GM23338 (cell line): ENCODE measurements at regions not wholly inside any gene's neighbourhood (a gene's known extent, or its start where the extent isn't known, plus 50 kb on each side); places are given as distances from the start of the nearest gene placed in this dataset.
"Not testable (repeated sequence)": the region's sequence is repeated elsewhere in the genome, so short reads cannot be mapped to it uniquely, and the experiment has no call there.

ENCODE experiments used
- ATAC-seq: fragments of 200-7000 bp; cut with Tn5 transposase; 3 replicates; pipeline ENCODE4 v1.9.1; 2020
- DNase-seq: peaks from one replicate; pipeline ENCODE4 v3.0.0-alpha.2; 2015; ENCODE audit warnings: low spot score
- H2AFZ ChIP-seq: fragments of 200-600 bp; sonication (generic); 2 replicates; pipeline ENCODE4 v1.8.0; 2016; ENCODE audit warnings: antibody characterized with exemption, mild to moderate bottlenecking, moderate library complexity
- H3F3A ChIP-seq: fragments of 200-600 bp; sonication (generic); replicated peaks from 2 replicates; pipeline ENCODE4 v1.8.0; 2017; ENCODE audit warnings: antibody characterized with exemption, mixed run types, low read depth
- H3K27ac ChIP-seq: fragments of 200-600 bp; sonication (generic); 2 replicates; pipeline ENCODE4 v1.6.1; 2016; ENCODE audit warnings: low read depth
- H3K27me3 ChIP-seq: fragments of 200-600 bp; sonication (generic); 2 replicates; pipeline ENCODE4 v1.8.0; 2016; ENCODE audit warnings: mild to moderate bottlenecking, mixed run types, moderate library complexity; ENCODE audit not compliant: insufficient read depth
- H3K36me3 ChIP-seq: fragments of 200-600 bp; sonication (generic); 2 replicates; pipeline ENCODE4 v1.8.0; 2016; ENCODE audit warnings: mild to moderate bottlenecking; ENCODE audit not compliant: insufficient read depth
- H3K4me1 ChIP-seq: fragments of 200-600 bp; sonication (generic); 2 replicates; pipeline ENCODE4 v1.8.0; 2016; ENCODE audit warnings: mild to moderate bottlenecking, moderate library complexity; ENCODE audit not compliant: insufficient read depth
- H3K4me2 ChIP-seq: fragments of 200-600 bp; sonication (generic); 2 replicates; pipeline ENCODE4 v1.7.1; 2017; ENCODE audit warnings: mixed run types
- H3K4me3 ChIP-seq: fragments of 200-600 bp; sonication (generic); 2 replicates; pipeline ENCODE4 v1.6.1; 2016; ENCODE audit warnings: mixed run types
- H3K79me2 ChIP-seq: fragments of 200-600 bp; sonication (generic); replicated peaks from 2 replicates; pipeline ENCODE4 v1.8.0; 2017; ENCODE audit warnings: mild to moderate bottlenecking; ENCODE audit not compliant: insufficient read depth
- H3K9me2 ChIP-seq: fragments of 200-600 bp; sonication (generic); 2 replicates; pipeline ENCODE4 v1.8.0; 2017; ENCODE audit not compliant: insufficient read depth
- H4K20me1 ChIP-seq: fragments of 200-600 bp; sonication (generic); replicated peaks from 2 replicates; pipeline ENCODE4 v1.8.0; 2017; ENCODE audit warnings: mild to moderate bottlenecking; ENCODE audit not compliant: insufficient read depth
- H3K27ac Mint-ChIP-seq: 2 replicates; pipeline ENCODE4 v1.8.0; 2020; ENCODE audit warnings: inconsistent platforms, mild to moderate bottlenecking, moderate library complexity, mixed read lengths
- H3K27me3 Mint-ChIP-seq: 3 replicates; pipeline ENCODE4 v1.8.0; 2022; ENCODE audit warnings: low read depth, mild to moderate bottlenecking, moderate library complexity, mixed read lengths, inconsistent platforms; ENCODE audit not compliant: insufficient read depth, poor library complexity
- H3K36me3 Mint-ChIP-seq: 3 replicates; pipeline ENCODE4 v1.8.0; 2021; ENCODE audit warnings: low read depth, mild to moderate bottlenecking, inconsistent platforms, moderate library complexity, mixed read lengths
- H3K4me1 Mint-ChIP-seq: 3 replicates; pipeline ENCODE4 v1.8.0; 2020; ENCODE audit warnings: mild to moderate bottlenecking, inconsistent platforms, mixed read lengths
- H3K4me3 Mint-ChIP-seq: 3 replicates; pipeline ENCODE4 v1.8.0; 2021; ENCODE audit warnings: moderate library complexity, mild to moderate bottlenecking, inconsistent platforms, mixed read lengths
- H3K9me3 Mint-ChIP-seq: 3 replicates; pipeline ENCODE4 v1.8.0; 2020; ENCODE audit warnings: moderate library complexity, mild to moderate bottlenecking, inconsistent platforms, mixed read lengths
- CREB1 ChIP-seq: fragments of 250-450 bp; sonication (Bioruptor Pico); IDR thresholded peaks from 2 replicates; pipeline ENCODE4 v1.5.0; 2020; ENCODE audit warnings: low read depth, mild to moderate bottlenecking, moderate library complexity
- EZH2 ChIP-seq: fragments of 200-600 bp; sonication (generic); IDR thresholded peaks from one replicate; pipeline ENCODE4 v1.8.0; 2017; ENCODE audit warnings: antibody characterized with exemption, mild to moderate bottlenecking, low read depth; ENCODE audit not compliant: unreplicated experiment
- EZH2phosphoT487 ChIP-seq: fragments of 200-600 bp; sonication (generic); IDR thresholded peaks from one replicate; pipeline ENCODE4 v1.8.1; 2018; ENCODE audit warnings: antibody characterized with exemption; ENCODE audit not compliant: unreplicated experiment
- JUNB ChIP-seq: IDR thresholded peaks from one replicate; pipeline ENCODE4 v1.6.1; 2016; ENCODE audit warnings: antibody characterized with exemption; ENCODE audit not compliant: unreplicated experiment
- NANOG ChIP-seq: IDR thresholded peaks from 2 replicates; pipeline ENCODE4 v1.6.1; 2016; ENCODE audit warnings: antibody characterized with exemption, borderline replicate concordance
- POLR2AphosphoS5 ChIP-seq: IDR thresholded peaks from 2 replicates; pipeline ENCODE4 v1.6.1; 2016; ENCODE audit warnings: antibody characterized with exemption, low read depth
- STAT1 ChIP-seq: IDR thresholded peaks from one replicate; pipeline ENCODE4 v1.6.1; 2016; ENCODE audit warnings: antibody characterized with exemption; ENCODE audit not compliant: unreplicated experiment
- ZNF114 ChIP-seq: fragments of 250-450 bp; sonication (Bioruptor Pico); IDR thresholded peaks from 2 replicates; pipeline ENCODE4 v1.5.0; 2020; ENCODE audit warnings: mild to moderate bottlenecking, moderate library complexity
- TF ChIP-seq, protein P1 (sequence below): IDR thresholded peaks from one replicate; pipeline ENCODE4 v1.6.1; 2018; ENCODE audit warnings: antibody characterized with exemption; ENCODE audit not compliant: unreplicated experiment
- TF ChIP-seq, protein P2 (sequence below), 2 experiments: fragments of 200-600 bp in 1 of 2; sonication (generic) in 1 of 2; conservative IDR thresholded peaks; 2 replicates each; pipeline versions ENCODE4 v1.5.1 to v1.6.1; 2016 to 2017; ENCODE audit warnings: antibody characterized with exemption in 2 of 2, low read depth in 2 of 2, mild to moderate bottlenecking in 2 of 2, moderate library complexity in 1 of 2
- TF ChIP-seq, protein P3 (sequence below): IDR thresholded peaks from 2 replicates; pipeline ENCODE4 v1.6.1; 2016; ENCODE audit warnings: antibody characterized with exemption

- TF ChIP-seq ZNF114 = no peak
- TF ChIP-seq, protein P1, sequence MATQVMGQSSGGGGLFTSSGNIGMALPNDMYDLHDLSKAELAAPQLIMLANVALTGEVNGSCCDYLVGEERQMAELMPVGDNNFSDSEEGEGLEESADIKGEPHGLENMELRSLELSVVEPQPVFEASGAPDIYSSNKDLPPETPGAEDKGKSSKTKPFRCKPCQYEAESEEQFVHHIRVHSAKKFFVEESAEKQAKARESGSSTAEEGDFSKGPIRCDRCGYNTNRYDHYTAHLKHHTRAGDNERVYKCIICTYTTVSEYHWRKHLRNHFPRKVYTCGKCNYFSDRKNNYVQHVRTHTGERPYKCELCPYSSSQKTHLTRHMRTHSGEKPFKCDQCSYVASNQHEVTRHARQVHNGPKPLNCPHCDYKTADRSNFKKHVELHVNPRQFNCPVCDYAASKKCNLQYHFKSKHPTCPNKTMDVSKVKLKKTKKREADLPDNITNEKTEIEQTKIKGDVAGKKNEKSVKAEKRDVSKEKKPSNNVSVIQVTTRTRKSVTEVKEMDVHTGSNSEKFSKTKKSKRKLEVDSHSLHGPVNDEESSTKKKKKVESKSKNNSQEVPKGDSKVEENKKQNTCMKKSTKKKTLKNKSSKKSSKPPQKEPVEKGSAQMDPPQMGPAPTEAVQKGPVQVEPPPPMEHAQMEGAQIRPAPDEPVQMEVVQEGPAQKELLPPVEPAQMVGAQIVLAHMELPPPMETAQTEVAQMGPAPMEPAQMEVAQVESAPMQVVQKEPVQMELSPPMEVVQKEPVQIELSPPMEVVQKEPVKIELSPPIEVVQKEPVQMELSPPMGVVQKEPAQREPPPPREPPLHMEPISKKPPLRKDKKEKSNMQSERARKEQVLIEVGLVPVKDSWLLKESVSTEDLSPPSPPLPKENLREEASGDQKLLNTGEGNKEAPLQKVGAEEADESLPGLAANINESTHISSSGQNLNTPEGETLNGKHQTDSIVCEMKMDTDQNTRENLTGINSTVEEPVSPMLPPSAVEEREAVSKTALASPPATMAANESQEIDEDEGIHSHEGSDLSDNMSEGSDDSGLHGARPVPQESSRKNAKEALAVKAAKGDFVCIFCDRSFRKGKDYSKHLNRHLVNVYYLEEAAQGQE = no peak
- no peak for TF ChIP-seq CREB1
- no peak for TF ChIP-seq NANOG
- TF ChIP-seq, protein P2, sequence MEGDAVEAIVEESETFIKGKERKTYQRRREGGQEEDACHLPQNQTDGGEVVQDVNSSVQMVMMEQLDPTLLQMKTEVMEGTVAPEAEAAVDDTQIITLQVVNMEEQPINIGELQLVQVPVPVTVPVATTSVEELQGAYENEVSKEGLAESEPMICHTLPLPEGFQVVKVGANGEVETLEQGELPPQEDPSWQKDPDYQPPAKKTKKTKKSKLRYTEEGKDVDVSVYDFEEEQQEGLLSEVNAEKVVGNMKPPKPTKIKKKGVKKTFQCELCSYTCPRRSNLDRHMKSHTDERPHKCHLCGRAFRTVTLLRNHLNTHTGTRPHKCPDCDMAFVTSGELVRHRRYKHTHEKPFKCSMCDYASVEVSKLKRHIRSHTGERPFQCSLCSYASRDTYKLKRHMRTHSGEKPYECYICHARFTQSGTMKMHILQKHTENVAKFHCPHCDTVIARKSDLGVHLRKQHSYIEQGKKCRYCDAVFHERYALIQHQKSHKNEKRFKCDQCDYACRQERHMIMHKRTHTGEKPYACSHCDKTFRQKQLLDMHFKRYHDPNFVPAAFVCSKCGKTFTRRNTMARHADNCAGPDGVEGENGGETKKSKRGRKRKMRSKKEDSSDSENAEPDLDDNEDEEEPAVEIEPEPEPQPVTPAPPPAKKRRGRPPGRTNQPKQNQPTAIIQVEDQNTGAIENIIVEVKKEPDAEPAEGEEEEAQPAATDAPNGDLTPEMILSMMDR (conservative IDR thresholded peaks at IDR 0.05; ENCODE audit: low read depth in 2 of 2) = no peak
- no peak for TF ChIP-seq STAT1
- TF ChIP-seq, protein P3, sequence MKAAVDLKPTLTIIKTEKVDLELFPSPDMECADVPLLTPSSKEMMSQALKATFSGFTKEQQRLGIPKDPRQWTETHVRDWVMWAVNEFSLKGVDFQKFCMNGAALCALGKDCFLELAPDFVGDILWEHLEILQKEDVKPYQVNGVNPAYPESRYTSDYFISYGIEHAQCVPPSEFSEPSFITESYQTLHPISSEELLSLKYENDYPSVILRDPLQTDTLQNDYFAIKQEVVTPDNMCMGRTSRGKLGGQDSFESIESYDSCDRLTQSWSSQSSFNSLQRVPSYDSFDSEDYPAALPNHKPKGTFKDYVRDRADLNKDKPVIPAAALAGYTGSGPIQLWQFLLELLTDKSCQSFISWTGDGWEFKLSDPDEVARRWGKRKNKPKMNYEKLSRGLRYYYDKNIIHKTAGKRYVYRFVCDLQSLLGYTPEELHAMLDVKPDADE = no peak
Measured at GRCh38 chr9:22229069-22229468, 217.6 kb upstream of the DMRTA1 start (continued).

- not testable (repeated sequence) for H3F3A ChIP-seq, H3K4me2 ChIP-seq, DNase-seq, H3K4me1 Mint-ChIP-seq, H3K27me3 ChIP-seq, H3K4me3 Mint-ChIP-seq, H2AFZ ChIP-seq, H3K27ac Mint-ChIP-seq, H3K4me1 ChIP-seq, H3K27ac ChIP-seq, ATAC-seq, H4K20me1 ChIP-seq, H3K9me2 ChIP-seq, H3K79me2 ChIP-seq, H3K27me3 Mint-ChIP-seq, H3K4me3 ChIP-seq
- peaks cover 19% of the 10 kb centered on the region; the same call in 2 of the 3 replicates for H3K36me3 Mint-ChIP-seq
- H3K9me3 Mint-ChIP-seq = peaks cover 47% of the 10 kb centered on the region
- H3K36me3 ChIP-seq = peaks cover 17% of the 10 kb centered on the region
Measured at GRCh38 chr9:22231309-22231708, 215.3 kb upstream of the DMRTA1 start.

DNA sequence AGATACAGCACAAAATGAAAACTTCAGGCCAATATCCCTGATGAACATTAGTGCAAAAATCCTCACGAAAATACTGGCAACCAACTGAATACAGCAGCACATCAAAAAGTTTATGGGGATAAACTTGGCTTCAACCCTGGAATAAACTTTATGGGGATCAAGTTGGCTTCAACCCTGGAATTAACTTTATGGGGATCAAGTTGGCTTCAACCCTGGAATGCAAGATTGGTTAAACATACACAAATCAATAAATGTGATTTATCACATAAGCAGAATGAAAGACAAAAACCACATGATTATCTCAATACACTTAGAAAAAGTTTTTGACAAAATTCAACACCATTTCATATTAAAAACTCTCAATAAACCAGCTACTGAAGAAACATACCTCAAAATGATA lies 213.7 kb upstream of the DMRTA1 start:
- H2AFZ ChIP-seq = no peak overlapping the region
- Mint-ChIP-seq H3K27me3 (no peaks in the 10 kb centered on the region), H3K4me3 (no peak overlapping the region), H3K9me3 (peaks cover 37% of the 10 kb centered on the region), H3K36me3 (peaks cover 19% of the 10 kb centered on the region; the same call in 2 of the 3 replicates), H3K27ac (no peak overlapping the region), H3K4me1 (peaks cover 7% of the 10 kb centered on the region)
- H3K9me2 ChIP-seq = 0 out of 2 replicates have a peak, but pooled peaks cover 8% of the 10 kb centered on the region
- no peak overlapping the region for H3K27ac ChIP-seq
- H3K27me3 ChIP-seq = no peaks in the 10 kb centered on the region
- ATAC-seq (no peak), DNase-seq (no peak)
- H3K36me3 ChIP-seq = peaks cover 11% of the 10 kb centered on the region
- H3K4me3 ChIP-seq = no peak overlapping the region
- H4K20me1 ChIP-seq = no peaks in the 10 kb centered on the region
- no peaks in the 10 kb centered on the region for H3K79me2 ChIP-seq
- H3K4me2 ChIP-seq = no peak overlapping the region
- H3F3A ChIP-seq = no peaks in the 10 kb centered on the region
- 0 out of 2 replicates have a peak, but pooled peaks cover under 1% of the 10 kb centered on the region for H3K4me1 ChIP-seq
- TF ChIP-seq, protein P2 (conservative IDR thresholded peaks at IDR 0.05; ENCODE audit: low read depth in 2 of 2) = no peak
- no peak for TF ChIP-seq CREB1
- TF ChIP-seq POLR2AphosphoS5 = no peak
- no peak for TF ChIP-seq NANOG
- TF ChIP-seq EZH2 = no peak
- TF ChIP-seq, protein P3 = no peak
- no peak for TF ChIP-seq STAT1
- no peak for TF ChIP-seq JUNB
- no peak for TF ChIP-seq EZH2phosphoT487
